SK-N-SH treated with all-trans-retinoic acid at 6 μM for 48 hours (cell line): ENCODE measurements at regions not wholly inside any gene's neighbourhood (a gene's known extent, or its start where the extent isn't known, plus 50 kb on each side); places are given as distances from the start of the nearest gene placed in this dataset.
"Not testable (repeated sequence)": the region's sequence is repeated elsewhere in the genome, so short reads cannot be mapped to it uniquely, and the experiment has no call there.

Experiments
- ARNTL ChIP-seq: fragments of 450-650 bp; formaldehyde crosslinking; IDR thresholded peaks from 2 replicates; pipeline ENCODE4 v1.5.0; 2020; ENCODE audit warnings: low read depth, mild to moderate bottlenecking, moderate library complexity, borderline replicate concordance
- ESRRG ChIP-seq: fragments of 250-450 bp; sonication (Bioruptor Pico); IDR thresholded peaks from 2 replicates; pipeline ENCODE4 v1.6.1; 2021; ENCODE audit warnings: mild to moderate bottlenecking
- ZFP30 ChIP-seq: fragments of 450-650 bp; formaldehyde crosslinking; IDR thresholded peaks from 2 replicates; pipeline ENCODE4 v1.5.0; 2022; ENCODE audit warnings: mild to moderate bottlenecking, moderate library complexity
- TF ChIP-seq, protein P1 (sequence below): fragments of 250-450 bp; sonication (Bioruptor Pico); IDR thresholded peaks from 2 replicates; pipeline ENCODE4 v1.8.0; 2020; ENCODE audit warnings: mild to moderate bottlenecking, moderate library complexity, borderline replicate concordance

DNA sequence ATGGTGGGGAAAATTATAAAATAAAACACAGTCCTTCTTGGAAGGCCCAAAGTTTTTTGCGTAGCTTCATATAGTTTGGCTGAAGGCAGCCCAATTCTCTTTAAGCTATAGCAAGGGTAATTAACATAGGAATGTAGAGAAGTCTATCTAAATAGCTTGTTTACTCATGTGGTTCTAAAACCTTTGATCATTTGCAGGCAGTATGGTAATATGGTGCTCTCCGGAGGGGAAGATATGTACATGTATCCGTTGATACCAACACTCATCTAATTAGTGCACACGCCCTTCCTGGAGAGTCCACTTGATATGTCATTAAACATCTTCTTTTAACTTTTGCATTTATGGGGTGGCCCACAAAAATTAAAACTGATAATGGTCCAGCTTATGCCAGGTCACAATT lies 1207.7 kb upstream of the PABPC4L start:
- TF ChIP-seq ARNTL, ZFP30, ESRRG (CRISPR knock-in tag): not testable (repeated sequence)
- TF ChIP-seq, protein P1, sequence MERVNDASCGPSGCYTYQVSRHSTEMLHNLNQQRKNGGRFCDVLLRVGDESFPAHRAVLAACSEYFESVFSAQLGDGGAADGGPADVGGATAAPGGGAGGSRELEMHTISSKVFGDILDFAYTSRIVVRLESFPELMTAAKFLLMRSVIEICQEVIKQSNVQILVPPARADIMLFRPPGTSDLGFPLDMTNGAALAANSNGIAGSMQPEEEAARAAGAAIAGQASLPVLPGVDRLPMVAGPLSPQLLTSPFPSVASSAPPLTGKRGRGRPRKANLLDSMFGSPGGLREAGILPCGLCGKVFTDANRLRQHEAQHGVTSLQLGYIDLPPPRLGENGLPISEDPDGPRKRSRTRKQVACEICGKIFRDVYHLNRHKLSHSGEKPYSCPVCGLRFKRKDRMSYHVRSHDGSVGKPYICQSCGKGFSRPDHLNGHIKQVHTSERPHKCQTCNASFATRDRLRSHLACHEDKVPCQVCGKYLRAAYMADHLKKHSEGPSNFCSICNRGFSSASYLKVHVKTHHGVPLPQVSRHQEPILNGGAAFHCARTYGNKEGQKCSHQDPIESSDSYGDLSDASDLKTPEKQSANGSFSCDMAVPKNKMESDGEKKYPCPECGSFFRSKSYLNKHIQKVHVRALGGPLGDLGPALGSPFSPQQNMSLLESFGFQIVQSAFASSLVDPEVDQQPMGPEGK (CRISPR knock-in tag), result not testable (repeated sequence)
